ENCODE measurements at regions not wholly inside any gene's neighbourhood (a gene's known extent, or its start where the extent isn't known, plus 50 kb on each side); places are given as distances from the start of the nearest gene placed in this dataset.

GRCh38 chr16:31702796-31703195 is 170.8 kb upstream of the ZNF267 start:
- no peak for DNase-seq (ENCODE audit: low read depth in 1 of 2, low spot score in 2 of 2)
- Histone ChIP-seq H3K9me3 (ENCODE audit: insufficient read depth in 2 of 2, low read depth in 1 of 2, low read length in 1 of 2) (no peaks in the 10 kb centered on the region), H4K20me1 (replicated peaks in 1 of 2; ENCODE audit: control insufficient read depth in 1 of 2, insufficient read depth in 2 of 2, low read length in 2 of 2) (peaks cover 2 to 9% of the 10 kb centered on the region in 2 experiments), H4K8ac (ENCODE audit: extremely low read depth, insufficient read depth, low read length) (peak overlapping the region; percentile 11; the same call in 1 of the 2 replicates), H3K4ac (replicated peaks; ENCODE audit: insufficient read length, low read depth, low read length) (no peak overlapping the region), H3K79me1 (ENCODE audit: low read depth, low read length) (peaks cover 6% of the 10 kb centered on the region), H4K5ac (ENCODE audit: insufficient read length, low read depth, low read length) (no peak overlapping the region), H2BK20ac (ENCODE audit: low read length) (no peak overlapping the region), H3K23ac (ENCODE audit: insufficient read length) (no peak overlapping the region), H3K27me3 (replicated peaks in 1 of 4; ENCODE audit: control insufficient read depth in 3 of 4, extremely low read depth in 1 of 4, insufficient read depth in 3 of 4, low read length in 3 of 4) (peaks cover 0 to 3% (median 0%) of the 10 kb centered on the region in 4 experiments; a peak in 1 of 7 replicates), H2BK12ac (ENCODE audit: low read depth, low read length) (no peak overlapping the region), H3K23me2 (ENCODE audit: low read depth, low read length) (peaks cover 3% of the 10 kb centered on the region; the same call in 1 of the 2 replicates), H3K4me1 (replicated peaks in 1 of 4; ENCODE audit: control insufficient read depth in 3 of 4, insufficient read depth in 4 of 4, low read length in 3 of 4) (0 out of 7 replicates have a peak, but pooled peaks cover 0 to 4% (median 0%) of the 10 kb centered on the region in 4 experiments), H3K36me3 (ENCODE audit: control insufficient read depth in 2 of 4, insufficient read depth in 4 of 4, low read length in 3 of 4) (peaks cover 23 to 41% (median 31%) of the 10 kb centered on the region in 4 experiments), H3K9ac (replicated peaks in 1 of 4; ENCODE audit: extremely low read depth in 1 of 4, low read depth in 3 of 4, low read length in 3 of 4) (no peak overlapping the region), H2BK120ac (replicated peaks; ENCODE audit: low read depth, low read length) (no peak overlapping the region), H3K27ac (ENCODE audit: low read depth, low read length) (no peak overlapping the region), H3K4me2 (ENCODE audit: insufficient read depth in 1 of 2, low read depth in 2 of 2, low read length in 2 of 2) (no peak overlapping the region), H2AFZ (ENCODE audit: low read length) (no peak overlapping the region), H4K91ac (replicated peaks; ENCODE audit: insufficient read length, low read length) (no peak overlapping the region), H3K18ac (ENCODE audit: extremely low read depth, low read length) (no peak overlapping the region), H3K79me2 (ENCODE audit: control insufficient read depth in 1 of 2, insufficient read depth in 2 of 2, low read length in 2 of 2) (peaks cover 0 to 18% of the 10 kb centered on the region in 2 experiments; a peak in 3 of 4 replicates), H3K56ac (replicated peaks; ENCODE audit: insufficient read length, low read depth, low read length) (no peak overlapping the region), H3K14ac (ENCODE audit: insufficient read length) (no peak overlapping the region), H2AK5ac (ENCODE audit: low read depth, low read length) (no peak overlapping the region), H2BK15ac (ENCODE audit: low read length) (no peak overlapping the region), H3K4me3 (ENCODE audit: extremely low read depth in 1 of 4, insufficient read depth in 2 of 4, low read depth in 3 of 4, low read length in 4 of 4) (no peak overlapping the region), H2BK5ac (ENCODE audit: low read depth, low read length) (no peak overlapping the region; the same call in 1 of the 2 replicates)
- whole genome bisulfite sequencing, 2 experiments (ENCODE audit: extremely low coverage in 1 of 2, insufficient coverage in 1 of 2, insufficient read length in 1 of 2, insufficient replicate concordance in 2 of 2, low coverage in 1 of 2, low lambda C conversion rate in 2 of 2, missing lambda C conversion rate in 1 of 2) = 98% methylated on average over 5 of the region's 5 CpGs; no CpG with 5 or more reads in 1 of the 2 experiments
- no peak for TF ChIP-seq NANOG (IDR thresholded peaks at IDR 0.05; ENCODE audit: insufficient read depth, low read depth, low read length, poor library complexity, severe bottlenecking)
- TF ChIP-seq RBBP5 (IDR thresholded peaks at IDR 0.05; ENCODE audit: borderline replicate concordance, low read depth, low read length) = no peak
- TF ChIP-seq KDM1A (IDR thresholded peaks at IDR 0.05; ENCODE audit: borderline replicate concordance, low read length) = no peak
- TF ChIP-seq CHD1 (IDR thresholded peaks at IDR 0.05; ENCODE audit: low read depth, low read length) = no peak
- no peak for TF ChIP-seq RXRA (IDR thresholded peaks at IDR 0.05; ENCODE audit: insufficient read depth, low read depth, low read length)
- TF ChIP-seq TBP (IDR thresholded peaks at IDR 0.05; ENCODE audit: low read depth, low read length) = no peak
- no peak for TF ChIP-seq E2F6 (IDR thresholded peaks at IDR 0.05)
- no peak for TF ChIP-seq CBX8 (IDR thresholded peaks at IDR 0.05; ENCODE audit: borderline replicate concordance, low read depth, low read length)
- no peak for TF ChIP-seq BCL11A (IDR thresholded peaks at IDR 0.05; ENCODE audit: low read depth in 2 of 2, low read length in 2 of 2)
- TF ChIP-seq SAP30 (IDR thresholded peaks at IDR 0.05; ENCODE audit: insufficient read depth, insufficient replicate concordance, low read length) = no peak
- TF ChIP-seq RAD21 (IDR thresholded peaks at IDR 0.05 in 1 of 2, conservative IDR thresholded peaks at IDR 0.05 in 1 of 2; ENCODE audit: low read depth in 2 of 2, low read length in 2 of 2) = no peak
- POLR2A ChIA-PET (ENCODE audit: partially characterized antibody) = interaction anchor here (1.3 to 3.2 kb wide), 3 partner anchors 9 to 173 kb away, joined by 3 to 43 read pairs (median 5); a partner anchor contains a TSS
- CTCF ChIA-PET (ENCODE audit: partially characterized antibody) = interaction anchor here (1.0 to 2.3 kb wide), 3 partner anchors 8 to 274 kb away, joined by 4 to 15 read pairs (median 7); a partner anchor contains a TSS
- no peak for FAIRE-seq
